HEK293 (cell line): ENCODE measurements at regions not wholly inside any gene's neighbourhood (a gene's known extent, or its start where the extent isn't known, plus 50 kb on each side); places are given as distances from the start of the nearest gene placed in this dataset.

Source experiments
- BCL11A ChIP-seq: fragments of 450-650 bp; formaldehyde crosslinking; IDR thresholded peaks from 2 replicates; pipeline ENCODE4 v1.5.1; 2016; ENCODE audit warnings: low read depth, missing biosample characterization, missing genetic modification characterization
- CTCF ChIP-seq: fragments of 450-650 bp; formaldehyde crosslinking; IDR thresholded peaks from 2 replicates; pipeline ENCODE4 v1.5.1; 2016; ENCODE audit warnings: missing biosample characterization, missing genetic modification characterization
- KLF17 ChIP-seq: fragments of 450-650 bp; formaldehyde crosslinking; IDR thresholded peaks from 2 replicates; pipeline ENCODE4 v1.5.1; 2016; ENCODE audit warnings: missing biosample characterization, missing genetic modification characterization
- SETDB1 ChIP-seq: IDR thresholded peaks from one replicate; pipeline ENCODE4 v1.6.1; 2017; ENCODE audit warnings: mild to moderate bottlenecking, low read length, moderate library complexity, mixed read lengths; ENCODE audit not compliant: insufficient read length
- ZBTB1 ChIP-seq: fragments of 450-650 bp; formaldehyde crosslinking; IDR thresholded peaks from 2 replicates; pipeline ENCODE4 v1.5.1; 2016; ENCODE audit warnings: missing biosample characterization, missing genetic modification characterization
- ZBTB11 ChIP-seq: fragments of 450-650 bp; formaldehyde crosslinking; conservative IDR thresholded peaks from 2 replicates; pipeline ENCODE4 v1.5.1; 2016; ENCODE audit warnings: low read depth, missing biosample characterization, missing genetic modification characterization
- ZBTB21 ChIP-seq: fragments of 450-650 bp; formaldehyde crosslinking; IDR thresholded peaks from 2 replicates; pipeline ENCODE4 v1.5.1; 2017; ENCODE audit warnings: missing biosample characterization, missing genetic modification characterization
- ZNF184 ChIP-seq: fragments of 450-650 bp; IDR thresholded peaks from 2 replicates; pipeline ENCODE4 v1.5.1; 2018; ENCODE audit warnings: missing biosample characterization, mild to moderate bottlenecking, missing genetic modification characterization
- ZNF24 ChIP-seq: fragments of 450-650 bp; formaldehyde crosslinking; IDR thresholded peaks from 2 replicates; pipeline ENCODE4 v1.5.1; 2016; ENCODE audit warnings: missing biosample characterization, missing genetic modification characterization
- ZNF510 ChIP-seq: fragments of 450-650 bp; formaldehyde crosslinking; IDR thresholded peaks from 2 replicates; pipeline ENCODE4 v1.5.1; 2018; ENCODE audit warnings: mild to moderate bottlenecking, missing genetic modification characterization, missing biosample characterization; ENCODE audit not compliant: insufficient replicate concordance
- ZNF560 ChIP-seq: fragments of 450-650 bp; formaldehyde crosslinking; IDR thresholded peaks from 2 replicates; pipeline ENCODE4 v1.5.1; 2017; ENCODE audit warnings: missing biosample characterization, missing genetic modification characterization, borderline replicate concordance
- ZNF747 ChIP-seq: fragments of 450-650 bp; formaldehyde crosslinking; IDR thresholded peaks from 2 replicates; pipeline ENCODE4 v1.5.1; 2016; ENCODE audit warnings: missing biosample characterization, missing genetic modification characterization
- ZNF776 ChIP-seq: fragments of 450-650 bp; formaldehyde crosslinking; IDR thresholded peaks from 2 replicates; pipeline ENCODE4 v1.5.0; 2017; ENCODE audit warnings: missing biosample characterization, missing genetic modification characterization, borderline replicate concordance
- ZNF792 ChIP-seq: fragments of 450-650 bp; formaldehyde crosslinking; IDR thresholded peaks from 2 replicates; pipeline ENCODE4 v1.5.1; 2016; ENCODE audit warnings: missing biosample characterization, missing genetic modification characterization

GRCh38 chr21:19124691-19125090, 721.1 kb upstream of the TMPRSS15 start:
- TF ChIP-seq KLF17: no peak
- no peak for TF ChIP-seq ZNF776
- no peak for TF ChIP-seq ZNF747
- no peak for TF ChIP-seq BCL11A (tag by site-specific recombination)
- no peak for TF ChIP-seq CTCF
- no peak for TF ChIP-seq ZNF510 (tag by site-specific recombination)
- TF ChIP-seq ZBTB1 (tag by site-specific recombination): no peak
- TF ChIP-seq ZNF560 (tag by site-specific recombination): no peak
- no peak for TF ChIP-seq ZNF24 (tag by site-specific recombination)
- no peak for TF ChIP-seq ZBTB21 (tag by site-specific recombination)
- no peak for TF ChIP-seq ZNF184 (tag by site-specific recombination)
- no peak for TF ChIP-seq ZBTB11 (tag by site-specific recombination)
- no peak for TF ChIP-seq SETDB1
- no peak for TF ChIP-seq ZNF792
